Panc1 (cell line): ENCODE measurements at regions not wholly inside any gene's neighbourhood (a gene's known extent, or its start where the extent isn't known, plus 50 kb on each side); places are given as distances from the start of the nearest gene placed in this dataset.

ENCODE experiments used
- ATAC-seq: fragments of 200-7000 bp; cut with Tn5 transposase; 2 replicates; pipeline ENCODE4 v1.9.1; 2020; ENCODE audit warnings: mild to moderate bottlenecking, moderate library complexity
- BruUV-seq: library from RNA; stranded (reverse); fragments of 400-500 nt; replicated peaks from 2 replicates; lab custom pipeline; 2021; lab: Mats Ljungman, UMichigan
- CTCF ChIA-PET: fragments of 300-600 bp; sonication (Branson Sonifier 250); formaldehyde crosslinking; loops from one replicate; lab custom pipeline; 2022; ENCODE audit warnings: antibody characterized with exemption; lab: Charles Lee
- POLR2A ChIA-PET: fragments of 300-600 bp; sonication (Branson Sonifier 250); formaldehyde crosslinking; loops from one replicate; lab custom pipeline; 2022; ENCODE audit warnings: antibody characterized with exemption; lab: Charles Lee
- DNase-seq: peaks from one replicate; pipeline ENCODE4 v3.0.0-alpha.2; 2010; ENCODE audit warnings: low read depth, low spot score
- H3K27ac ChIP-seq: 2 replicates; pipeline ENCODE4 v1.5.1; 2011; ENCODE audit warnings: mild to moderate bottlenecking, low read length, inconsistent platforms
- H3K27me3 ChIP-seq: fragments of 200-500 bp; sonication (Bioruptor generic); 2 replicates; pipeline ENCODE4 v1.6.0; 2014; ENCODE audit warnings: low read length, inconsistent platforms; ENCODE audit not compliant: control insufficient read depth, insufficient read depth
- H3K36me3 ChIP-seq: fragments of 200-500 bp; sonication (Bioruptor generic); 2 replicates; pipeline ENCODE4 v1.5.1; 2014; ENCODE audit warnings: inconsistent platforms, mild to moderate bottlenecking, low read length, moderate library complexity; ENCODE audit not compliant: control insufficient read depth, insufficient read depth
- H3K4me1 ChIP-seq: 2 replicates; pipeline ENCODE4 v1.5.1; 2011; ENCODE audit warnings: inconsistent platforms, mild to moderate bottlenecking, low read length, moderate library complexity; ENCODE audit not compliant: control insufficient read depth, insufficient read depth
- H3K4me3 ChIP-seq, 2 experiments: 2 replicates each; pipeline ENCODE4 v1.5.1; 2011 to 2012; ENCODE audit warnings: low read depth in 2 of 2, low read length in 2 of 2, mild to moderate bottlenecking in 2 of 2, inconsistent platforms in 1 of 2, moderate library complexity in 1 of 2
- H3K9me3 ChIP-seq: fragments of 200-500 bp; sonication (Bioruptor generic); 2 replicates; pipeline ENCODE4 v1.5.1; 2014; ENCODE audit warnings: low read depth, mild to moderate bottlenecking, inconsistent platforms, low read length, moderate library complexity; ENCODE audit not compliant: control insufficient read depth, insufficient read depth
- CTCF ChIP-seq: fragments of 450-650 bp; IDR thresholded peaks from 2 replicates; pipeline ENCODE4 v1.5.1; 2017; ENCODE audit warnings: mild to moderate bottlenecking
- POLR2AphosphoS5 ChIP-seq: IDR thresholded peaks from 2 replicates; pipeline ENCODE4 v1.6.1; 2012; ENCODE audit warnings: mild to moderate bottlenecking, low read depth, low read length, moderate library complexity
- SIN3A ChIP-seq: IDR thresholded peaks from 2 replicates; pipeline ENCODE4 v1.6.1; 2012; ENCODE audit warnings: low read depth, mild to moderate bottlenecking, low read length, moderate library complexity, borderline replicate concordance; ENCODE audit not compliant: insufficient read depth
- TCF7L2 ChIP-seq: IDR thresholded peaks from 2 replicates; pipeline ENCODE4 v1.6.1; 2011; ENCODE audit warnings: mild to moderate bottlenecking, low read depth, low read length, inconsistent platforms
- in situ Hi-C: cut with HindIII; loops from 2 replicates; pipeline ENCODE4 v1.10.0; 2016; ENCODE audit warnings: low sequenced_read_pairs, low pct_unique_long_range_greater_than_20kb
- intact Hi-C: fragments of 100-400 bp; cut with micrococcal nuclease; formaldehyde crosslinking; loops from one replicate; pipeline ENCODE4 v1.10.0; 2022; ENCODE audit not compliant: unreplicated experiment
- TF ChIP-seq, protein P1 (sequence below), 2 experiments: IDR thresholded peaks; 2 replicates each; pipeline ENCODE4 v1.6.1; 2011 to 2012; ENCODE audit warnings: low read depth in 2 of 2, control low read depth in 1 of 2, low read length in 1 of 2, mild to moderate bottlenecking in 1 of 2, moderate library complexity in 1 of 2; ENCODE audit not compliant: insufficient read depth in 1 of 2

DNA sequence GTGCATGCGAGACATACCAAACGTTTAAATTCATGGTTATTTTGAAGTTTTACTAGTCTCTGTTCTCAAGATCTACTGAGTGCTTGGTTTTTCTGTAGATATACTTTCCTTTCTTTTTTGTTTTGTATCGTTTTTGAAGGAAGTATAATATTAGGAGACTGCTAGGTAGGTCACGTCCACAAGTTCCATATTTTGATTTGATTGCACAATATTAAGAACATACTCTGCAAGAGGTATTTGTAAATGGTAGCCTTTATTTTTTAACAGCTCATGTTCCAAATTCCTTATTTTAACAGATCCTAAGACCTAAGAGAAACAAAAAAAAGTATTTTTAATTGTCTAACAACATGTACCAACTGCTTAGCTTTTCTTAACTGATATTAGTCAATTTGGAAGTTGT, 156.7 kb downstream of the SERPINI1 start:
- intact Hi-C loops: no loop called here
- Histone ChIP-seq H3K36me3 (no peaks in the 10 kb centered on the region), H3K4me3 (no peak overlapping the region), H3K27ac (no peak overlapping the region), H3K27me3 (no peaks in the 10 kb centered on the region), H3K9me3 (no peaks in the 10 kb centered on the region), H3K4me1 (no peaks in the 10 kb centered on the region)
- ATAC-seq (no peak), DNase-seq (no peak)
- BruUV-seq: no TSS peak
- ChIA-PET POLR2A (no interaction called here), CTCF (no interaction called here)
- TF ChIP-seq, protein P1, sequence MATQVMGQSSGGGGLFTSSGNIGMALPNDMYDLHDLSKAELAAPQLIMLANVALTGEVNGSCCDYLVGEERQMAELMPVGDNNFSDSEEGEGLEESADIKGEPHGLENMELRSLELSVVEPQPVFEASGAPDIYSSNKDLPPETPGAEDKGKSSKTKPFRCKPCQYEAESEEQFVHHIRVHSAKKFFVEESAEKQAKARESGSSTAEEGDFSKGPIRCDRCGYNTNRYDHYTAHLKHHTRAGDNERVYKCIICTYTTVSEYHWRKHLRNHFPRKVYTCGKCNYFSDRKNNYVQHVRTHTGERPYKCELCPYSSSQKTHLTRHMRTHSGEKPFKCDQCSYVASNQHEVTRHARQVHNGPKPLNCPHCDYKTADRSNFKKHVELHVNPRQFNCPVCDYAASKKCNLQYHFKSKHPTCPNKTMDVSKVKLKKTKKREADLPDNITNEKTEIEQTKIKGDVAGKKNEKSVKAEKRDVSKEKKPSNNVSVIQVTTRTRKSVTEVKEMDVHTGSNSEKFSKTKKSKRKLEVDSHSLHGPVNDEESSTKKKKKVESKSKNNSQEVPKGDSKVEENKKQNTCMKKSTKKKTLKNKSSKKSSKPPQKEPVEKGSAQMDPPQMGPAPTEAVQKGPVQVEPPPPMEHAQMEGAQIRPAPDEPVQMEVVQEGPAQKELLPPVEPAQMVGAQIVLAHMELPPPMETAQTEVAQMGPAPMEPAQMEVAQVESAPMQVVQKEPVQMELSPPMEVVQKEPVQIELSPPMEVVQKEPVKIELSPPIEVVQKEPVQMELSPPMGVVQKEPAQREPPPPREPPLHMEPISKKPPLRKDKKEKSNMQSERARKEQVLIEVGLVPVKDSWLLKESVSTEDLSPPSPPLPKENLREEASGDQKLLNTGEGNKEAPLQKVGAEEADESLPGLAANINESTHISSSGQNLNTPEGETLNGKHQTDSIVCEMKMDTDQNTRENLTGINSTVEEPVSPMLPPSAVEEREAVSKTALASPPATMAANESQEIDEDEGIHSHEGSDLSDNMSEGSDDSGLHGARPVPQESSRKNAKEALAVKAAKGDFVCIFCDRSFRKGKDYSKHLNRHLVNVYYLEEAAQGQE (IDR thresholded peaks at IDR 0.05; ENCODE audit: insufficient read depth in 1 of 2, low read depth in 2 of 2, low read length in 1 of 2): no peak
- TF ChIP-seq SIN3A: no peak
- no peak for TF ChIP-seq POLR2AphosphoS5
- in situ Hi-C loops: no loop called here

GRCh38 chr3:167887096-167887495, 151.6 kb downstream of the SERPINI1 start:
- POLR2A ChIA-PET: no interaction called here
- ATAC-seq: no peak

More at GRCh38 chr3:167887096-167887495, 151.6 kb downstream of the SERPINI1 start:
- H3K4me3 ChIP-seq: no peak overlapping the region
- CTCF ChIA-PET: no interaction called here
- TF ChIP-seq POLR2AphosphoS5 (no peak), TCF7L2 (no peak), SIN3A (no peak), CTCF (no peak)
- TF ChIP-seq, protein P1 (IDR thresholded peaks at IDR 0.05; ENCODE audit: insufficient read depth in 1 of 2, low read depth in 2 of 2, low read length in 1 of 2): no peak
- peaks cover 5% of the 10 kb centered on the region; the same call in 1 of the 2 replicates for H3K27me3 ChIP-seq
- H3K4me1 ChIP-seq: no peaks in the 10 kb centered on the region; the same call in 1 of the 2 replicates
- no peak overlapping the region for H3K27ac ChIP-seq
- BruUV-seq: no TSS peak
- intact Hi-C loops (no loop called here), in situ Hi-C loops (no loop called here)
- H3K36me3 ChIP-seq: no peaks in the 10 kb centered on the region
- no peaks in the 10 kb centered on the region for H3K9me3 ChIP-seq
- no peak for DNase-seq
